Femur (tissue), 1 donor: ENCODE measurements at regions not wholly inside any gene's neighbourhood (a gene's known extent, or its start where the extent isn't known, plus 50 kb on each side); places are given as distances from the start of the nearest gene placed in this dataset.

Experiments used
- DNase-seq: peaks from one replicate; pipeline ENCODE4 v3.0.0-alpha.2; 2017

DNA sequence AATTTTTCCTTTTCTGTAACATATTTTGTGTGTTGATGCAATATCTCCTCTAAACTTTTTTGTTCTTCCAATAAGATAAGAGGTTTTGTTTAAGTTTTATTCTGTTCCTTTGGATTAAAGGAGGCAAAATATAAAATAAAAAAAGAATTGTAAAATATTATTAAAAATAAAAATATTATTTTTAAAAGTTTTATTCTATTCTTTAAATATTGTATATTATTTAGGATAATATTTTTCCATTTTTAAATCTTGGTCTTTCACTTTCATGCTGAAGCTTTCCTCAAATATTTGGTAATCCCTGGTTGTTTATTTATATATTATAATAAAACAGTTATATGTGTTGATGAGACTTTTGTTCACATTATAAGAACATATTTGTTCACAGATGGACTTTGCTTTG, 187.9 kb upstream of the PDE5A start:
- DNase-seq: no peak

DNA sequence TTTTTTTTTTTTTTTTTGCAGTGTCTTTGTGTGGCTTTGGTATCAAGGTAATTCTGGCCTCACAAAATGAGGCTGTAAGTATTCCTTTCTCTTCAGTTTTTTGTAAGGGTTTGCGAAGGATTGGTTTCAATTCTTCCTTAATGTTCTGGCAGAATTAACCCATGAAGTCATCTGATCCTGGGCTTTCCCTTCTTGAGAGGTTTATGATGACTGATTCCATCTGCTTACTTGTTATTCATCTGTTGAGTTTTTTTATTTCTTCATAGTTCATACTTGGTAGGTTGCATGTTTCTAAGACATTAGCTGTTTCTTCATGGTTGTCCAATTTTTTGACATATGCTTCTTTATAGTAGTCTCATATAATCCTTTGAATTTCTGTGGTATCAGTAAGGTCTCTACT, 181.4 kb upstream of the PDE5A start:
- DNase-seq: no peak

DNA sequence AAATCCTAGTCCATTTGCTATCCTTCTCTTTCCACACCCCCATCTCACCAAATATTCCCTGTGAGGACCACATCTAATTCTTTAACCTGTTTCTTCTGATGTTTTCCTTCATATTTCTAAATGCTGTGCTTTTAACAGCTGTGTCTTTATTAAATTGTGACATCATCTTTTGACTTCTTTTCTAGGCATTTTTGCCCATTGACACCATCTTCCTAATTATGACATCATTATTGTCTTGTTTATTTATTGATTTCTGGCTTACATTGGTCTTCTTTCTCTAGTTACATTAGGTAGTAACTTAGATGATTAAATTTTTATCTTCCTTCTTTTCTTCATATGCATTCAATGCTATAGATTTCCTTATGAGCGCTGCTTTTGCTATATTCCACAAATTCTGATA, 175.8 kb upstream of the PDE5A start:
- DNase-seq: no peak

DNA sequence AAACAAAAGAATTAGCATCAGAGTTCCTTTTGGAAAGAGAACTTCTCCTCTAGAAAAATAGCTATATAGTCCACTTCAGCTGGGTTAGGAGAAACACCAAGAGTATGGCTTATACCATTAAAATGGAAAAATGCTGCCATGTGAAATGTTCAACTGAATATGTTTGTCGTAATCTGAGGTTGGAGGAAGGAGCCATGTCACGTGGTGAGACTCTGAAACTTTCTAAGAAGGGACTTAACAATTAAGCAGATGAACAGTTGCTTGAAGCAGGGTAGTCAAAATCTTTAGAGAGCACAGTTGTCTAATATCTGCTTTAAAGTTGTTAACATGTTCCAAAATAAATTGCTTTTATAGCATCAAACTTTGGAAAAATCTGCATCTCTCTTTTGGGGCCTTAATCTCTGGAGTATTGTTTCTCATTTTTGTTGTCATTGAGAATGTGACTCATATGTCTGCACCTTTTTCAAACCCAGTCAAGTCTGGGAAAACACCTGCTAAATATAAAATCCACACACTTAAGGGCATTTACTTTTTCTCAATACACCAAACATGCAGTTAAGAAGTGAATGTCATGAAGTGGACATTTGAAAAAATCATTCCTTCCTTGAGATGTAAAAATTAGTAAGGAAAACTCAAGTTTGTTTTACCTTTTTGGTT, 168.8 kb upstream of the PDE5A start:
- DNase-seq: no peak

DNA sequence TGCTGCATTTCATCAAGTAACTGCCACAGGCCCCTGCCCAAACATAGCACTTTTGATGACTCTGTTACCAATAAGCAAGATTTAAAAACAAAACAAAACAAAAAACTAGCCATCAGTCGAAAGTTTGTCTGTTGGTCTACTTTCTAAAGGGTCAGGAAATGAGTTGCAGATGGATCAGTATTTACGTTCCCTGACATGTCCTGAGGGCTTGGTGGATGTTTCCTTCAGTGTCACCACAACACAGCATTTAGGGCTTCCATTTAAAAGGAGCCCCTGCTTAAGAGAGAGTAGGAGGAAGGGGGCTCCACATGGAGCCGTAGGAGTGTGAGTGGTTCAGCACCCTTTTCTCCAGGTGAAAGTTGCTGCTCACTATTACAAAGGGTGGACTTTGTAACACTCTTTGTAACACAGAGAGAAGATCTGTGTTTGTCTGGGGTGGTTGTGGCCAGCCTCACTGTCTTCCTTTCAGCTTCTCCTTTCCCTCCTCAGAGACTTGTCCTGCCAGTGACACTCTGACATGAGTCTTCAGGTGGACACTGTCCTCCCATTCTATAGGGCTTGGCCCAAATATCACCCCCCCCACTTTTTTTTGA, 167.5 kb upstream of the PDE5A start:
- DNase-seq: no peak

DNA sequence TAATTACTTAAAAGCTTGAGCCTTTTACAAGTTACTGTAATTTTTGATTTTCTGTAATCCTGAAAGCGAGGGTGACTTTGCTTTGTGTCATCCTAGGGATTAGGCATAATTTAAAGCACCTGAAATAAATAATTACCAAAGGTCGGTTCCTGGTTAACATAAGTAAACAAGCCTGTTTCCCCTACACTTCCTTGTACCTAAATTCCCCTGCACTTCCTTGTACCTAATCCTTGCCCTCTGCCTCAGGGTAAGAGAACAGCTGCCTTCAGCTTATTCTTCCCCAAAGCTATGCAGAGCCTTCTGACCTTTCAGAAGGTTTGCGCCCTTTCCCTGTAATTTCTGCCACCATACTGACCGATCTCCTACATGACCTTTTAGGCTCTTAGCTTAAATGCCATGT, 166.1 kb upstream of the PDE5A start:
- DNase-seq: no peak

DNA sequence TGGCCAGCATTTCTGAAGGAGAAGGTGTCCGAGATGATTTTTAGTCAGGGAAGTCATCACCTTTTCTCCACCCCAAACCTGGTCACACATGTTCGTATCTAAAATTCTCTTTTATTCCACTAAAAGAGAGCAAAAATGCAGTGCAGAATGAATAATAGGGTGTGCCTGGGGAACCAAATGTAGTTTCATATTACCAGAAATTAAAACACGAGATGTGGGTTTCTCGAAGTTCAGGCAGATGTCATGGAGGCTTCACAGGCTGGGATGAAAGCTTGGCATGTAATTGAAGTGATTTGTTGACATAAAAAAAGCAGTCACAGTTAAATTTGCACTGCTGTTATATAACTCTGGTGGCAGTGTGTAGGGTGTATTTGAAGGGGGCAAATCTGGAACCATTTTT, 165.5 kb upstream of the PDE5A start:
- no peak for DNase-seq

DNA sequence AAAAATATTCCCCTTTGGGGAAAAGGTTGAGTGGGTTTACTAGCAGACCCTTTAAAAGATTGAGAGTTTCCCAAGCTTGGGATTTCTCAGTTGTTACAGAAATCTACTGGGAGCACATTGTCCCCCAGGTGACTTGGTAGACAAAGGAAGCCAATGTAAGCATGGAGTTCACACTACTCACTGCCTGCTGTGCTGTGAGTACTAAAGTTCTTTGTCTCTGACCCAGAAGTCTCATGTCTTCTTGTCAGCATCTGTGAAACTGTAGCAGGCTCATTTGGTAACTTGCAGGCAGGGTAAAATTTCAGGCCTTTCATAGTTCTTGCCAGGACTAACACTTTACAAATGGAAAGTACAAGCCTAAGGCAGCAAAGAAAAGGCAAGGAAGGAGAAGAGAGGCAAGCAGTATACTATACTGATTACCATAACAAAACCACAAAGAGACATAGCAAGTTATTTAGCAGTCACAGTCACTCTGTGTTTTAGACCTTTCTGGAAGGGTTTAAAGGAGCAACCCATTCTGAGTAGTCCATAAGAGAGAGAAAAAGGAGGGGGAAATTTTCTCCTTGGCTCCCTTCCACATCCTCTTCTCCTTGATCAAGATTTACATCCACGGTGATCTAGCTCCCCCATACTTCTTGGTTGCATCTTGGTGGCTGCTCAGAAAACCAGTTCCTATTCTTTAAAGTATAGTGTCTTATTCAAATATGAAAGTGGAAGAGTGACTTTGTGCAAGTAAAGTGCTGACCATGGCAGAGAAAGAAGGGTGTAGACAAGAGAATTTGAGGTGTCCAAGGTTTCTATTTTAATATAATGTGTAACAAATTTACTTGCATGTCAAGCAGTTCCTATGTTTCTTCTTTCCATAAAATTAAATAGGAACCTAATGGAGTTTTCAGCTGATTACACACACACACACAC, 160.0 kb upstream of the PDE5A start:
- DNase-seq: no peak

DNA sequence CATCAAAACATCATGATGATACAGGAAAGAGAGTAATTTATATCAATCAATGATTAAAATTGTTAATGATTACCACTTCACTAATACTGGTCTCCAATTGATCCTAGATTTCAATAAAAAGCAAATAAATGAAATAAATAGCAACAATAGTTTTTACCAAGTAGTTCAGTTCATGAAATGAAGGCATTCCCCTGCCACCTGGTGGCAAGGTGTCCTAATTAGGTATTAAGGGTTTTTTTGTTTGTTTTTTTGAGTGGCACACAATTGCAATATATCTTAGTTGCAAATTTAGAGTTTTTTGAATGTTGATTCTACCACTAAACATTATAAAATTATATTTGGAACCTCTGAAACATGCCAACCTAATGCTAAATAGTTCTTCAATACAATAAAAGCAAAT, 157.4 kb upstream of the PDE5A start:
- DNase-seq: no peak

DNA sequence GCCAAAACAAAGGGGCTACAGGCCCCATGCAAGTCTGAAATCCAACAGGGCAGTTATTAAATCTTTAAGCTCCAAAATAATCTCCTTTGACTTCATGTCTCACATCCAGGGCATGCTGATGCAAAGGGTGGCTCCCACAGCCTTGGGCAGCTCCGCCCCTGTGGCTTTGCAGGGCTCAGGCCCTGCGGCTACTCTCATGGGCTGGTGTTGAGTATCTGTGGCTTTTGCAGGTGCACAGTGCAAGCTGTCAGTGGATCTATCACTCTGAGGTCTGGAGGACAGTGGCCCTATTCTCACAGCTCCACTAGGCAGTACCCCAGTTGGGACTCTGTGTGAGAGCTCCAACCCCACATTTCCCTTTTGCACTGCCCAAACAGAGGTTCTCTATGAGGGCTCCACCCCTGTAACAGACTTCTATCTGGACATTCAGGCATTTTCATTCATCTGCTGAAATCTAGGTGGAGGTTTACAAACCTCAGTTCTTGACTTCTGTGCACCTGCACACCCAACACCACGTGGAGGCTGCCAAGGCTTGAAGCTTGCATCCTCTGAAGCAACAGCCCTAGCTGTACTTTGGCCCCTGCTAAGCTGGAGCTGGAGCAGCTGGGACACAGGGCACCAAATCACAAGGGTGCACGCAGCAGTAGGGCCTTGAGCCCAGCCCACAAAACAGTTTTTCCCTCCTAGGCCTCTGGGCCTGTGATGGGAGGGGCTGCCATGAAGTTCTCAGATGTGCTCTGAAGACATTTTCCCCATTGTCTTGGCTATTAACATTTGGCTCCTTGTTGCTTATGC, 154.8 kb upstream of the PDE5A start:
- no peak for DNase-seq

DNA sequence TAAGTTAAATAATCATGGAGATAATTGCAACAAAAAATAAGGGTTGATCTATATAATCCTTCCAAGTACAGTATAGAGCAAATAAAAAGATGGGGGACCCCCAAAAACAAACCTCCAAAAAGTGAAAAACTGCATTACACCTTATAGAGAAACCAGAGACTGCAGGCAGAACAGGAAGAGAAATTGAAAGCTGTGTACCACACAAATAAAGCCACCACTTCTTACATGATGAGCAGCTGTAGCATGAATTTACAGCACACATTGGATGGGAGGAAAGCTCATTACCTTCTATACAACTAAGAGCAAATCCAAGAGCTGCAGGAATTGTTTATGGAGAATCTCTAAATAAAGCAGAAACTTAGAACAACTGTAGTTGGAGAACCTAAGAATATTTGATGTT, 152.4 kb upstream of the PDE5A start:
- no peak for DNase-seq

DNA sequence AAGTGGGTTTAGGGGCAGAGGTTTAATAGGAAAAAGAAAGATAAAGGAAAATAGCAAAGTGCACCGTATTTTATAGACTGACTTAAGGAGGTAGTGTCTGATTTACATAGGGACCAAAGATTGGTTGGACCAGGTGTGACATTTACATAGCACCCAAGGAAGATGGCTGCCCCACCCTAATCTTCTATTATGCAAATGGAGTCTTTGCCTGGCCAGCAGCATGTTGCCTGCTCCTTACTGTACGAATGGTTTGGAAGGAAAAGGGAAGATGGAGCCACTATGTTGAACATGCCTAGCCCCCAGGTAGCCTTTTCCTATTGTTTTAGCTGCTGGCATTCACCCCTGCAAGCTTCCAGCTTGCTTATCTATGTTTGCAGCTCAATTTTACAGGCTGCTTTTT, 146.2 kb upstream of the PDE5A start:
- no peak for DNase-seq

DNA sequence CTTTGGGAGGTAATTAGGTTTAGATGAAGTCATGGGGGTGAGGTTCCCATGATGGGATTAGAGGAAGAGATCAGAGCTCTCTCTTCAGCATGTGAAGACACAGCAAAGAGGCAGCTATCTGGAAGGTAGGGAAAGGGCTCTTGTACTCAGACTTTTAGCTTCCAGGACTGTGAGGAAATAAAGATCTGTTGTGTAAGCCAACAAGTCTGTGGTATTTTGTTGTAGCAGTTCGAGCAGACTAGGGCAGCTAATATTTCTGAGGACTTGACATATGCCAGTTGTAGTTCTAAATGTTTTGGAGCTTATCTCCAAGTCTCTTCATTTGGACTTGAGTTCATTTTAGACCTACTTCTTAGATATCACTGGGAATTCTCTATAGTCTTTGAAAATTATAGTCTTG, 137.3 kb upstream of the PDE5A start:
- no peak for DNase-seq

DNA sequence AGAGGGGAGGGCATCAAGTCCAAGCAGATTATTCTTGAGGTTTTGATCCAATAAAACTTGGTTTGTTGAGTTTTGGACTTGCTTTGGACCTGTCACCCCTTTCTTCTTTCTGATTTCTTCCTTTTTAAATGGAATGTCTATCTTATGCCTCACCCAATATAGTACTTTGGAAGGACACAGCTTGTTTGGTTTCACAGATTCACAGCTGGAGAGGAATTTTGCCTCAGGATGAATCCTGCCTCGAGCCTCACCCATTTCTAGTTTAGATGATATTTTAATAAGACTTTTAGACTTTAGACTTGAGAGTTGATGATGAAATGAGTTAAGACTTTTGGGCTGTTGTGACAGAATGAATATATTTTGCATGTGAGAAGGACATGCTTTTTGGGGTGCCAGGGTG, 136.9 kb upstream of the PDE5A start:
- DNase-seq: no peak

DNA sequence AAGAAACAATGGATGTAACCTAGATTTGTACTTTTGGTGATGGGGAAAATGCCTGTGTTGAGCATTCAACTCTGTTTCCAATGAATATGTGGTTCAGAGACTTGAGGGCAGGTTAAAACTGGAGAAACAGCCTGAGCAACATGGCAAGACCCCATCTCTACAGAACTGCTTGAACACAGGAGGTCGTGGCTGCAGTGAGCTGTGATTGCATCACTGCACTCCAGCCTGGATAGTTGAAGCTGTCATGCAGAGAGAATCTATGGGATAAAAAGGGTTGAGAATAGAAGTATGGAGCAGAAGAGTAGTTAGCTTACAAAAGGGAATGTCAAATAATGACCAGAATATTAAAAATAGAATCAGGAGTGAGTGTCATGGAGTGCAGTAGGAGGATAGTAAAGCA, 134.8 kb upstream of the PDE5A start:
- DNase-seq: no peak

DNA sequence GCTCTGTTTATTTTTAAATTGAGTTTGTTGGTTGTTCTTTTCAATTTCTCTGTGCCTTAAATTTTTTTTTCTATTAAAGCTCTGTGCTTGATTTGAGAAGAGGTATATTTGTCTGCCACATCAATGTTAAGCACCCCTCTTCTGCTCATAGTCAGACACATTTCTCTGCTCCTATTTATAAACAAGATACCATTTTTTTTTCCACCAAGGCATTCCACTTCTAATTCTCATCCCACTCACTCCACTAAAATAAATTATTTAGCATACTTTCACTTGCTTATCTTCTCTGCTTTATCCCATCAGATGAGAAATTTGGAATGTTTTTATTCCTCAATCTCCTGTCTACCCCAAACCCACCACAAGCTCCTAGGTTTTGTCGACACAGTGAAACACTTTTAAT, 127.0 kb upstream of the PDE5A start:
- DNase-seq: no peak

DNA sequence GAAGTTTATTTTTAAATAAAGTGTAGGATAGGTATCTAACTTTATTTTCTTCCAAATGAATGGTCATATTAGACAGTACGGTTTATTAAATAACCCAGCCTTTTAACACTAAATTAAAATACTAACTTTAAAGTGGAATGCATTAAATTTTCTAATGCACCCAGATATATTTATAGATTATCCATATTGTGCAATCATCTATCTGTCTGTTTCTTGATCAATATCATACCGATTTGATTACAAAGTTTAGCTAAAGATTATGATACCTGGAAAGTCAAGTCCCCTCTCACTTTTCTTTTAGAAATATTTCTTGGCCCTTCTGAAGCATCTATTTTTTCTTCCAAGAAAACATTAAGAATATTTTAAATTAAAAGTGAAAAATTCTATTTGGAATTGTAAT, 124.3 kb upstream of the PDE5A start:
- no peak for DNase-seq

DNA sequence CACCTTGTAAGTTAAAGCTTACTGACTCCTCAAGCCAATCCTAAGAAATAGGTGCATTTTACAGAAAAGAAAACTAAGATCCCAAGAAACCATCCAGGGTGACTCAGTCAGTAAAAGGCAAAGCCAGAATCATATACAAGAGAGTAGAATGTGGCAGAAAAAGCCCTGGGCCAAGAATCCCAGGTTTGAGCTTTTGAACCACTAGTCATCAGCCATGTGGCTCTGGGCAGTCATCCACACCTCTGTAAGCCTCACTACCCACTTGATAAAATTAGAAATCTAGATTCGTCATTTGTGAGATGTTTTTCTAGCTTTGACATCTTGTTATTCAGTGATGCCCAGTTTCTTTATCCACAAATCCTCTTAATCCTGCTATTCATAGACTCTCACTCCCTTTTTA, 122.2 kb upstream of the PDE5A start:
- DNase-seq: no peak

DNA sequence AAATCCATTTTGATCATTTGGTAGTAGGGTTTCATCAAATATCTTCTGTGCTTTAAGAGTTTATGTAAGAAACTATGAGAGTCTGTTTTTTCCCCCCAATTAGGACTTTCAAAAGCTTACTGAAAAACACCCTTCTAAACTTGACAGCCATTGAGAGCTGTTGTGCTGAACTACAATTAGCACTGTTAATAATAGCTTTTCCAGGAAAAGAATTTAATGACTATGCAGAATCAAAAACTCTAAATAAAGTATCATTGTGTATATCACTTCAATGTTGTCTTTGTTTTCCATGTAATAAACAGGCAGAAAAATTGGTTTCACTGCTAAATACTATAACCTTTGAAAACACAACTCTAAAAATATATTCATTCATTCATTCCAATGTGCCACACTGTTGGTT, 121.4 kb upstream of the PDE5A start:
- no peak for DNase-seq

DNA sequence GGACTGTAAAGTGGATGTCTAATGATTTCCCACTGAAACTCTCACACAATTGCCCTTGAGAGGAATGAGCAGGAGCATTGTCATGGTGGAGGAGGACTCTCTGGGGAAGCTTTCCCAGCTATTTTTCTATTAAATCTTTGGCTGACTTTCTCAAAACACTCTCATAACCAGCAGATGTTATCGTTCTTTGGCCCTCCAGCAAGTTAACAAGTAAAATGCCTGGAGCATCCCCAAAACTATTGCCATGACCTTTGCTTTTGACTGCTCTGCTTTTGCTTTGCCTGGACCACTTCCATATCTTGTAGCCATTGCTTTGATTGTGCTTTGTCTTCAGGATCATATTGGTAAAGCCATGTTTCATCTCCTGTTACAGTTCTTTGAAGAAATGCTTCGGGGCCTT, 120.2 kb upstream of the PDE5A start:
- DNase-seq: no peak

DNA sequence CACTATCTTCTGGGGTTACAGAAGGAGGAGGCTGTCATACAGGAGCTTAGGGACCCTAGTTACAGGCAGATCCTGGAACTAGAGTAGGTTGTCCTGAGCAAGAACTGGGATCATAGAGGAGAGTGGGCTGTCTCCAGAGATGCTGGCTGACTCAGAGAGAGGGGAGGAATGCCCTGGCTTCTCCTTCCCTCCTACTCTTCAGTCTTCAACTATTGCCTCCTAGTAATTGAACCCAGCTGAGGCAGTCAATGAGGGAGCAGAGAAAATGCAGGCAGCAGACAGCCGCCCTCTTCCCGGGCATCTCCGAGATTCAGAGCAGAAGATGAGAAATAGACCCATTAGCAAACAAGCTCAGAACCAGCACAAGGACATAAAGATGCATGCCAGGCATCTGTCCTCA, 118.3 kb upstream of the PDE5A start:
- DNase-seq: no peak

DNA sequence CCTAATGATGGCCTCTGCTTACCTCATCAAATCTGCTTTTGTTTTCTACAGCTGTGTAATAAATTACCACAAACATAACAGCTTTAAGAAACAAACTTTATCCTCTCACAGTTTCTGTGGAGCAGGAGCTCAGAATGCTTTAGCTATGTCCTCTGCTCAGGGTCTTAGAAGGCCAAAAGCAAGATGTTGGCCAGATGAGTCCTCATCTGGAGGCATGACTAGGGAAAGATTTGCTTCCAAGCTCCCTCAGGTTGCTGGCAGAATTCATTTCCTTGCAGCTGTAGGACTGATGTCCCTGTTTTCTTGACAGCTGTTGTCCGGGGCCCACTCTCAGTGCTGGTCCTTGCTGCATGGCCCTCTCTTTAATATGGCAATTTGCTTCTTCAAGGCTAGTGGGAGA, 116.7 kb upstream of the PDE5A start:
- no peak for DNase-seq

DNA sequence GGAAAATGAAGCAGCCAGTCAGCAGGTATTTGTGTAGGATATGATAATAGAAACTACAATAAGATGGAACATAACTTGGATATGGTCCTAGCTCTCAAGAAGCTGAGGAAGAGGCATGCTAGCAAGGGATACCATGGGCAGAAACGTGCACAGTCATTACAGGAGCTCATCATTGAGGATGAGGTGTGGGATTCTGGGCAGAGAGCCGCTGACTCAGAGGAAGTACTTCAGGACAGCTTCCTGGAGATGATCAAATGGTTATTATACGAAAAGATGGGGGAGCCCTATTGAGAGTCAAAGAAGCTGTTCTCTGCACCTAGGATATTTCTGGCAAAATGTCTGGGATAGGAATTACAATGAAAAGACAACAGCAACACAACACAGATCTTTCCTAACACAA, 116.0 kb upstream of the PDE5A start:
- no peak for DNase-seq

DNA sequence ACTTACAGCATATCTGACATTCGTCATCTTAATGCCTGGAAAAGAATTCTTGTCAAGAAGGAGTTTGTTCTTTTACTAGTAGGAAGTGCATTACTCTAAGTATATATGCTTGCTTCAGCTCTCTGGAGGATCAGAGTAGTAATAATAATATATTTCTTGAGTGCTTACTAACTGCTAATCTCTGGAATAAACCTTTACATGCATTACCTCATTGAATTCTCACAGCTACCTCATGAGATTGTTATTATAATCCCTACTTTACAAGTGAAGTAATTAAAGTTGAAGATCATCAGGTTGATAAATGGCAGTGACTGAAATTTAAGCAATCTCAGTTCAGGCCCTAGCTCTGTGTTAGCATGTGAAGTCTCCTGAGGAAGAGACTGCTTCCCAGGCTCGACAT, 115.0 kb upstream of the PDE5A start:
- no peak for DNase-seq
